ENCODE measurements at regions not wholly inside any gene's neighbourhood (a gene's known extent, or its start where the extent isn't known, plus 50 kb on each side); places are given as distances from the start of the nearest gene placed in this dataset.

DNA sequence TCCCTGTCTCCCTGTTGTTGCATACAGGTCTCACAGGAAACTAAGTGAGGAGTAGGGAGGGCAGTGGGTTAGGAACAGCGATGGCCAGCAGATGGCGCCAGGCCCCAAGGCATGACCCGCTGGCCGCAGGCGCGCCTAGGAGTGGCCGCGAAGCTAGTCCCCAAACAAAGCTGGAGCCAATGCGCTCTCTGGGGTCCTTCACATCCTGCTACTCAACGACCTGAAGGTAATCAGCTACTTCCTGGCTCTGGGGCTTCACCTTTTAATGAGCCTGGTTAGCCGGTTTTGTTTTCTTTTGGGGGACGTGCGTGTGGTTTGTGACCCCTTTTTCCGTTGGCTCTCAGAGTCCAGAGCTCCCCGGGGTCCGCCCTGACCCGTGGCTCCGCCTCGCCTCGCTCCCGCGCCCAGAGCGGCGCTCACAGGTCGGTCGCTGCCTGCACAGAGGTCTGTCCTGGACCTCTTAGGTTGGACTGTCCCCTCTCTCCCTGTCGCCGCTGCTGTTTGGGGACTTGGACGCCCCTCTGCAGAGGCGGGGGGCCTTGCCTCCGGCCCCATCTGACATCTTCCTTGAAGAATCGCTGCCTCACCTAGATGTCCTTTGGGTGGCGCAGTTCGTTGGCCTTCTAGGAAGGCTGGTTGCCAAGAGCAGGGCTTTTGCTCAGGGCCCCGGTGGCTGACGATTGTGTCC is 62.2 kb upstream of the GTF3A start (continued):
- TF ChIP-seq, protein P1, sequence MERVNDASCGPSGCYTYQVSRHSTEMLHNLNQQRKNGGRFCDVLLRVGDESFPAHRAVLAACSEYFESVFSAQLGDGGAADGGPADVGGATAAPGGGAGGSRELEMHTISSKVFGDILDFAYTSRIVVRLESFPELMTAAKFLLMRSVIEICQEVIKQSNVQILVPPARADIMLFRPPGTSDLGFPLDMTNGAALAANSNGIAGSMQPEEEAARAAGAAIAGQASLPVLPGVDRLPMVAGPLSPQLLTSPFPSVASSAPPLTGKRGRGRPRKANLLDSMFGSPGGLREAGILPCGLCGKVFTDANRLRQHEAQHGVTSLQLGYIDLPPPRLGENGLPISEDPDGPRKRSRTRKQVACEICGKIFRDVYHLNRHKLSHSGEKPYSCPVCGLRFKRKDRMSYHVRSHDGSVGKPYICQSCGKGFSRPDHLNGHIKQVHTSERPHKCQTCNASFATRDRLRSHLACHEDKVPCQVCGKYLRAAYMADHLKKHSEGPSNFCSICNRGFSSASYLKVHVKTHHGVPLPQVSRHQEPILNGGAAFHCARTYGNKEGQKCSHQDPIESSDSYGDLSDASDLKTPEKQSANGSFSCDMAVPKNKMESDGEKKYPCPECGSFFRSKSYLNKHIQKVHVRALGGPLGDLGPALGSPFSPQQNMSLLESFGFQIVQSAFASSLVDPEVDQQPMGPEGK (CRISPR knock-in tag; IDR thresholded peaks at IDR 0.05), result peak; percentile 40; the same call in 1 of the 2 replicates
- TF ChIP-seq ZNF768 (CRISPR knock-in tag; IDR thresholded peaks at IDR 0.05) (no peak), ZNF644 (CRISPR knock-in tag; IDR thresholded peaks at IDR 0.05; ENCODE audit: low read depth) (no peak), SAFB2 (CRISPR knock-in tag; IDR thresholded peaks at IDR 0.05; ENCODE audit: borderline replicate concordance, low read depth) (no peak), AGO1 (IDR thresholded peaks at IDR 0.05; ENCODE audit: low read depth, low read length, poor library complexity, severe bottlenecking) (no peak), SNRNP70 (IDR thresholded peaks at IDR 0.05; ENCODE audit: low read depth, low read length) (no peak), ZBTB7A (CRISPR knock-in tag; IDR thresholded peaks at IDR 0.05) (no peak), ZNF468 (CRISPR knock-in tag; IDR thresholded peaks at IDR 0.05) (no peak), NFKBIZ (CRISPR knock-in tag; IDR thresholded peaks at IDR 0.05) (no peak), MTF2 (CRISPR knock-in tag; IDR thresholded peaks at IDR 0.05; ENCODE audit: borderline replicate concordance) (no peak; the same call in 1 of the 2 replicates), KDM1A (CRISPR knock-in tag; IDR thresholded peaks at IDR 0.05) (no peak)
- TF ChIP-seq, protein P2, sequence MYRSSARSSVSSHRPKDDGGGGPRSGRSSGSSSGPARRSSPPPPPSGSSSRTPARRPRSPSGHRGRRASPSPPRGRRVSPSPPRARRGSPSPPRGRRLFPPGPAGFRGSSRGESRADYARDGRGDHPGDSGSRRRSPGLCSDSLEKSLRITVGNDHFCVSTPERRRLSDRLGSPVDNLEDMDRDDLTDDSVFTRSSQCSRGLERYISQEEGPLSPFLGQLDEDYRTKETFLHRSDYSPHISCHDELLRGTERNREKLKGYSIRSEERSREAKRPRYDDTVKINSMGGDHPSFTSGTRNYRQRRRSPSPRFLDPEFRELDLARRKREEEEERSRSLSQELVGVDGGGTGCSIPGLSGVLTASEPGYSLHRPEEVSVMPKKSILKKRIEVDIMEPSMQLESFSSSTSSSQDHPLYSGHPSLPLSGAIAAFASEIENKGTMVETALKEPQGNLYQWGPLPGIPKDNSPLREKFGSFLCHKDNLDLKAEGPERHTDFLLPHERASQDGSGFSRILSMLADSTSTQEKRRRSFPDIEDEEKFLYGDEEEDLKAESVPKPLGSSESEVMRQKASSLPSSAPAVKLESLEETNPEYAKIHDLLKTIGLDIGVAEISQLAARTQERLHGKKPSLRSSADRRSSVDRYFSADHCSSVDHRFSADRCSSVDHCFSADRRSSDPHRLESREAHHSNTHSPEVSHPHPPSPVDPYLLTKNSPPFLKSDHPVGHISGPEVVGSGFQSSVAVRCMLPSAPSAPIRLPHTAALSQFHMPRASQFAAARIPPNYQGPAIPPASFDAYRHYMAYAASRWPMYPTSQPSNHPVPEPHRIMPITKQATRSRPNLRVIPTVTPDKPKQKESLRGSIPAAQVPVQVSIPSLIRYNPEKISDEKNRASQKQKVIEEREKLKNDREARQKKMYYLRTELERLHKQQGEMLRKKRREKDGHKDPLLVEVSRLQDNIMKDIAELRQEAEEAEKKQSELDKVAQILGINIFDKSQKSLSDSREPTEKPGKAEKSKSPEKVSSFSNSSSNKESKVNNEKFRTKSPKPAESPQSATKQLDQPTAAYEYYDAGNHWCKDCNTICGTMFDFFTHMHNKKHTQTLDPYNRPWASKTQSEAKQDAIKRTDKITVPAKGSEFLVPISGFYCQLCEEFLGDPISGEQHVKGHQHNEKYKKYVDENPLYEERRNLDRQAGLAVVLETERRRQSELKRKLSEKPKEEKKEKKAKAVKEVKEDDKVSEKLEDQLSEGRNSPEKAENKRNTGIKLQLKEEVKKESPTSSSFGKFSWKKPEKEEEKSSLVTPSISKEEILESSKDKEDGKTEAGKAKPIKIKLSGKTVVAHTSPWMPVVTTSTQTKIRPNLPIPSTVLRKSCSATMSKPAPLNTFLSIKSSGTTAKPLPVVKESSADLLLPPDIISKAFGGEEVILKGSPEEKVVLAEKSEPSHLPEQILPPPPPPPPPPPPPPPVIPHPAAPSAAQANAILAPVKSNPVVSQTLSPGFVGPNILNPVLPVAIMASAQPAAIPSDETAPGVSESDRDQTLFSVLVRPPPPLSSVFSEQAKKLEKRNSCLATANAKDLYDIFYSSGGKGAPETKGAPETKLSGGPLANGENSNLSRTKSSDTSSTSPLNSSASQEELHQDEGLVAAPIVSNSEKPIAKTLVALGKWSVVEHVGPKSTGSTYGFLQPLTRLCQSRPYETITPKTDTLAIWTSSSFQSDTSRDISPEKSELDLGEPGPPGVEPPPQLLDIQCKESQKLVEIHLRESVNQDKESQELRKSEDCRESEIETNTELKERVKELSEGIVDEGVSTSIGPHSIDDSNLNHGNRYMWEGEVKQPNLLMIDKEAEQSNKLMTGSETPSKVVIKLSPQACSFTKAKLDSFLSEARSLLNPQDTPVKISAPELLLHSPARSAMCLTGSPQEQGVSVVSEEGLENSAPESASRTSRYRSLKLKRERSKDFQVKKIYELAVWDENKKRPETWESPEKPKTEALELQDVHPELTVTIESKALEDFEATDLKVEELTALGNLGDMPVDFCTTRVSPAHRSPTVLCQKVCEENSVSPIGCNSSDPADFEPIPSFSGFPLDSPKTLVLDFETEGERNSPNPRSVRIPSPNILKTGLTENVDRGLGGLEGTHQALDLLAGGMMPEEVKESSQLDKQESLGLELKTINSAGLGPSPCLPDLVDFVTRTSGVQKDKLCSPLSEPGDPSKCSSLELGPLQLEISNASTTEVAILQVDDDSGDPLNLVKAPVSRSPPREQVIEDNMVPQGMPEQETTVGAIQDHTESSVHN (CRISPR knock-in tag; IDR thresholded peaks at IDR 0.05), result no peak
- TF ChIP-seq, protein P3, sequence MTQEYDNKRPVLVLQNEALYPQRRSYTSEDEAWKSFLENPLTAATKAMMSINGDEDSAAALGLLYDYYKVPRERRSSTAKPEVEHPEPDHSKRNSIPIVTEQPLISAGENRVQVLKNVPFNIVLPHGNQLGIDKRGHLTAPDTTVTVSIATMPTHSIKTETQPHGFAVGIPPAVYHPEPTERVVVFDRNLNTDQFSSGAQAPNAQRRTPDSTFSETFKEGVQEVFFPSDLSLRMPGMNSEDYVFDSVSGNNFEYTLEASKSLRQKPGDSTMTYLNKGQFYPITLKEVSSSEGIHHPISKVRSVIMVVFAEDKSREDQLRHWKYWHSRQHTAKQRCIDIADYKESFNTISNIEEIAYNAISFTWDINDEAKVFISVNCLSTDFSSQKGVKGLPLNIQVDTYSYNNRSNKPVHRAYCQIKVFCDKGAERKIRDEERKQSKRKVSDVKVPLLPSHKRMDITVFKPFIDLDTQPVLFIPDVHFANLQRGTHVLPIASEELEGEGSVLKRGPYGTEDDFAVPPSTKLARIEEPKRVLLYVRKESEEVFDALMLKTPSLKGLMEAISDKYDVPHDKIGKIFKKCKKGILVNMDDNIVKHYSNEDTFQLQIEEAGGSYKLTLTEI (CRISPR knock-in tag; conservative IDR thresholded peaks at IDR 0.05), result no peak
- TF ChIP-seq, protein P4, sequence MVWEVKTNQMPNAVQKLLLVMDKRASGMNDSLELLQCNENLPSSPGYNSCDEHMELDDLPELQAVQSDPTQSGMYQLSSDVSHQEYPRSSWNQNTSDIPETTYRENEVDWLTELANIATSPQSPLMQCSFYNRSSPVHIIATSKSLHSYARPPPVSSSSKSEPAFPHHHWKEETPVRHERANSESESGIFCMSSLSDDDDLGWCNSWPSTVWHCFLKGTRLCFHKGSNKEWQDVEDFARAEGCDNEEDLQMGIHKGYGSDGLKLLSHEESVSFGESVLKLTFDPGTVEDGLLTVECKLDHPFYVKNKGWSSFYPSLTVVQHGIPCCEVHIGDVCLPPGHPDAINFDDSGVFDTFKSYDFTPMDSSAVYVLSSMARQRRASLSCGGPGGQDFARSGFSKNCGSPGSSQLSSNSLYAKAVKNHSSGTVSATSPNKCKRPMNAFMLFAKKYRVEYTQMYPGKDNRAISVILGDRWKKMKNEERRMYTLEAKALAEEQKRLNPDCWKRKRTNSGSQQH (CRISPR knock-in tag; IDR thresholded peaks at IDR 0.05; ENCODE audit: low read depth), result no peak
- TF ChIP-seq, protein P5, sequence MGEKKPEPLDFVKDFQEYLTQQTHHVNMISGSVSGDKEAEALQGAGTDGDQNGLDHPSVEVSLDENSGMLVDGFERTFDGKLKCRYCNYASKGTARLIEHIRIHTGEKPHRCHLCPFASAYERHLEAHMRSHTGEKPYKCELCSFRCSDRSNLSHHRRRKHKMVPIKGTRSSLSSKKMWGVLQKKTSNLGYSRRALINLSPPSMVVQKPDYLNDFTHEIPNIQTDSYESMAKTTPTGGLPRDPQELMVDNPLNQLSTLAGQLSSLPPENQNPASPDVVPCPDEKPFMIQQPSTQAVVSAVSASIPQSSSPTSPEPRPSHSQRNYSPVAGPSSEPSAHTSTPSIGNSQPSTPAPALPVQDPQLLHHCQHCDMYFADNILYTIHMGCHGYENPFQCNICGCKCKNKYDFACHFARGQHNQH (CRISPR knock-in tag; IDR thresholded peaks at IDR 0.05), result no peak; the same call in 1 of the 2 replicates
